Esophagus squamous epithelium (tissue), 4 donors: ENCODE measurements at regions not wholly inside any gene's neighbourhood (a gene's known extent, or its start where the extent isn't known, plus 50 kb on each side); places are given as distances from the start of the nearest gene placed in this dataset.

Experiments used
- POLR2A ChIP-seq, 4 donors: fragments of 450-650 bp; IDR thresholded peaks; one replicate each; pipeline ENCODE4 v1.6.1; 2017; ENCODE audit warnings: antibody characterized with exemption in 4 of 4, mild to moderate bottlenecking in 4 of 4, moderate library complexity in 3 of 4
- TF ChIP-seq, protein P1 (sequence below), 6 experiments: fragments of 450-650 bp in 4 of 6; fragments of 200-600 bp in 2 of 6; sonication (generic) in 2 of 6; IDR thresholded peaks; one replicate each; pipeline ENCODE4 v1.5.1; 2016 to 2019; ENCODE audit warnings: antibody characterized with exemption in 6 of 6, mild to moderate bottlenecking in 4 of 6, moderate library complexity in 4 of 6

DNA sequence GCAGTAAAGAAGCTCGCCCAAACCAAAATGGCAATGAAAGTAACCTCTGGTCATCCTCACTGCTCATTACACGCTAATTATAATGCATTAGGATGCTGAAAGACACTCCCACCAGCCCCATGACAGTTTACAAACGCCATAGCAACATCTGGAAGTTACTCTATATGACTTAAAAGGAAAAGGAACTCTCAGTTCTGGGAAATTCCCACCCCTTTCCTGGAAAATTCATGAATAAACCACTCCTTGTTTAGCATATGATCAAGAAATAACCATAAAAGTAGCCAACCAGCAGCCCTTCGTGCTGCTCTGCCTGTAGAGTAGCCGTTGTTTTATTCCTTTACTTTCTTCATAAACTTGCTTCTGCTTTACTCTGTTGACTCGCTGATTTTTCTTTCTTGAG is 164.6 kb downstream of the SMAD6 start:
- TF ChIP-seq, protein P1, sequence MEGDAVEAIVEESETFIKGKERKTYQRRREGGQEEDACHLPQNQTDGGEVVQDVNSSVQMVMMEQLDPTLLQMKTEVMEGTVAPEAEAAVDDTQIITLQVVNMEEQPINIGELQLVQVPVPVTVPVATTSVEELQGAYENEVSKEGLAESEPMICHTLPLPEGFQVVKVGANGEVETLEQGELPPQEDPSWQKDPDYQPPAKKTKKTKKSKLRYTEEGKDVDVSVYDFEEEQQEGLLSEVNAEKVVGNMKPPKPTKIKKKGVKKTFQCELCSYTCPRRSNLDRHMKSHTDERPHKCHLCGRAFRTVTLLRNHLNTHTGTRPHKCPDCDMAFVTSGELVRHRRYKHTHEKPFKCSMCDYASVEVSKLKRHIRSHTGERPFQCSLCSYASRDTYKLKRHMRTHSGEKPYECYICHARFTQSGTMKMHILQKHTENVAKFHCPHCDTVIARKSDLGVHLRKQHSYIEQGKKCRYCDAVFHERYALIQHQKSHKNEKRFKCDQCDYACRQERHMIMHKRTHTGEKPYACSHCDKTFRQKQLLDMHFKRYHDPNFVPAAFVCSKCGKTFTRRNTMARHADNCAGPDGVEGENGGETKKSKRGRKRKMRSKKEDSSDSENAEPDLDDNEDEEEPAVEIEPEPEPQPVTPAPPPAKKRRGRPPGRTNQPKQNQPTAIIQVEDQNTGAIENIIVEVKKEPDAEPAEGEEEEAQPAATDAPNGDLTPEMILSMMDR (IDR thresholded peaks at IDR 0.05), result no peak
- no peak for TF ChIP-seq POLR2A (IDR thresholded peaks at IDR 0.05)
